Ishikawa (cell line): ENCODE measurements at regions not wholly inside any gene's neighbourhood (a gene's known extent, or its start where the extent isn't known, plus 50 kb on each side); places are given as distances from the start of the nearest gene placed in this dataset.

Experiments used
- CEBPB ChIP-seq: IDR thresholded peaks from 2 replicates; pipeline ENCODE4 v1.6.1; 2012
- CREB1 ChIP-seq: IDR thresholded peaks from 2 replicates; pipeline ENCODE4 v1.6.1; 2012; ENCODE audit warnings: low read depth
- EGR1 ChIP-seq: IDR thresholded peaks from 2 replicates; pipeline ENCODE4 v1.6.1; 2012
- EP300 ChIP-seq: IDR thresholded peaks from 2 replicates; pipeline ENCODE4 v1.6.1; 2012; ENCODE audit warnings: borderline replicate concordance
- FOXM1 ChIP-seq: IDR thresholded peaks from 2 replicates; pipeline ENCODE4 v1.6.1; 2012; ENCODE audit warnings: low read depth, borderline replicate concordance
- RAD21 ChIP-seq: IDR thresholded peaks from 2 replicates; pipeline ENCODE4 v1.6.1; 2012; ENCODE audit warnings: low read depth
- REST ChIP-seq: IDR thresholded peaks from 2 replicates; pipeline ENCODE4 v1.6.1; 2012; ENCODE audit warnings: low read depth, mild to moderate bottlenecking
- TAF1 ChIP-seq: IDR thresholded peaks from 2 replicates; pipeline ENCODE4 v1.6.1; 2012; ENCODE audit warnings: low read depth, mild to moderate bottlenecking
- TCF12 ChIP-seq: IDR thresholded peaks from 2 replicates; pipeline ENCODE4 v1.6.1; 2012; ENCODE audit warnings: low read depth
- YY1 ChIP-seq: IDR thresholded peaks from 2 replicates; pipeline ENCODE4 v1.6.1; 2012; ENCODE audit warnings: low read depth
- ZBTB7A ChIP-seq: IDR thresholded peaks from 2 replicates; pipeline ENCODE4 v1.6.1; 2012; ENCODE audit warnings: low read depth

- TF ChIP-seq EP300 (no peak), CREB1 (no peak), EGR1 (no peak), TAF1 (no peak), ZBTB7A (no peak), RAD21 (no peak), REST (no peak), YY1 (no peak), TCF12 (no peak), CEBPB (no peak), FOXM1 (no peak)
These were observed 281.6 kb upstream of the OBI1 start for GRCh38 chr13:78940455-78941130.
